K562 (cell line): ENCODE measurements at regions not wholly inside any gene's neighbourhood (a gene's known extent, or its start where the extent isn't known, plus 50 kb on each side); places are given as distances from the start of the nearest gene placed in this dataset.

ENCODE experiments used
- ATAC-seq: fragments of 200-7000 bp; cut with Tn5 transposase; 3 replicates; pipeline ENCODE4 v1.9.1; 2020; ENCODE audit warnings: moderate library complexity
- BruUV-seq: library from RNA; stranded (reverse); fragments of 400-500 nt; replicated peaks from 2 replicates; lab custom pipeline; 2021; lab: Mats Ljungman, UMichigan
- CTCF ChIA-PET: fragments of 300-600 bp; formaldehyde crosslinking; extraction: SDS; loops from one replicate; lab custom pipeline; 2021; ENCODE audit warnings: low intra/inter-chr PET ratio; lab: Yijun Ruan, JAX
- POLR2A ChIA-PET: fragments of 300-600, 350-650 bp; sonication (Branson Sonifier 250); formaldehyde crosslinking; extraction: SDS; loops from one replicate; lab custom pipeline; 2021; ENCODE audit warnings: antibody characterized with exemption, inconsistent platforms; lab: Yijun Ruan, JAX
- DNase-seq, 4 experiments: peaks; one replicate each; pipeline versions ENCODE4 v3.0.0 to v3.0.0-alpha.2; 2011 to 2018; ENCODE audit warnings: low spot score in 3 of 4, mixed read lengths in 3 of 4; ENCODE audit errors: extremely low read depth in 1 of 4
- FAIRE-seq: peaks from 2 replicates; lab custom pipeline; 2011; peaks lifted over from hg19 to GRCh38; lab: Jason Lieb, UNC
- H2AFZ ChIP-seq: 2 replicates; pipeline ENCODE4 v1.6.0; 2011; ENCODE audit warnings: low read depth, low read length, control low read depth, inconsistent platforms
- H3K27ac ChIP-seq: fragments of 200-600 bp; 3 replicates; pipeline ENCODE4 v1.8.0; 2011; ENCODE audit warnings: low read depth, mild to moderate bottlenecking, control low read depth, inconsistent platforms, low read length, moderate library complexity, mixed read lengths; ENCODE audit errors: extremely low read depth
- H3K27me3 ChIP-seq, 2 experiments: fragments of 300-600 bp in 1 of 2; 2 replicates in 1 of 2; 3 replicates in 1 of 2; pipeline versions ENCODE4 v1.6.0 to v1.8.0; 2011; ENCODE audit warnings: inconsistent platforms in 2 of 2, low read length in 2 of 2, mild to moderate bottlenecking in 1 of 2, mixed read lengths in 1 of 2, moderate library complexity in 1 of 2; ENCODE audit not compliant: control insufficient read depth in 2 of 2, insufficient read depth in 2 of 2
- H3K36me3 ChIP-seq: fragments of 300-600 bp; 3 replicates; pipeline ENCODE4 v1.8.0; 2011; ENCODE audit warnings: mild to moderate bottlenecking, low read length, inconsistent platforms; ENCODE audit not compliant: control insufficient read depth, insufficient read depth
- H3K4me1 ChIP-seq, 2 experiments: fragments of 200-600 bp in 1 of 2; replicated peaks in 1 of 2; 2 replicates in 1 of 2; 3 replicates in 1 of 2; pipeline versions ENCODE4 v1.5.1 to v1.8.0; 2011; ENCODE audit warnings: inconsistent platforms in 2 of 2, low read length in 2 of 2, mild to moderate bottlenecking in 1 of 2, mixed read lengths in 1 of 2, moderate library complexity in 1 of 2; ENCODE audit not compliant: control insufficient read depth in 2 of 2, insufficient read depth in 2 of 2
- H3K4me2 ChIP-seq: 2 replicates; pipeline ENCODE4 v1.6.1; 2011; ENCODE audit warnings: low read length, control low read depth, inconsistent platforms, mixed read lengths; ENCODE audit not compliant: insufficient read depth
- H3K4me3 ChIP-seq: fragments of 200-600 bp; sonication (generic), shearing (Covaris generic); 2 replicates; pipeline ENCODE4 v1.5.1; 2016; ENCODE audit warnings: control low read depth, inconsistent platforms
- H3K79me2 ChIP-seq: fragments of 200-600 bp; 3 replicates; pipeline ENCODE4 v1.8.0; 2011; ENCODE audit warnings: low read length, inconsistent platforms; ENCODE audit not compliant: control insufficient read depth, insufficient read depth
- H3K9ac ChIP-seq, 2 experiments: 2 replicates each; pipeline versions ENCODE4 v1.6.0 to v1.6.1; 2011; ENCODE audit warnings: low read depth in 2 of 2, low read length in 2 of 2, control low read depth in 1 of 2, inconsistent platforms in 1 of 2, mild to moderate bottlenecking in 1 of 2, mixed read lengths in 1 of 2; ENCODE audit not compliant: insufficient read depth in 1 of 2
- H3K9me1 ChIP-seq: one replicate; pipeline ENCODE4 v1.6.0; 2011; ENCODE audit warnings: inconsistent platforms, mild to moderate bottlenecking, low read length, moderate library complexity; ENCODE audit not compliant: control insufficient read depth, insufficient read depth
- H3K9me3 ChIP-seq: replicated peaks from 2 replicates; pipeline ENCODE4 v1.5.1; 2011; ENCODE audit warnings: low read depth, low read length, inconsistent platforms; ENCODE audit not compliant: control insufficient read depth, insufficient read depth
- H4K20me1 ChIP-seq: replicated peaks from 2 replicates; pipeline ENCODE4 v1.6.1; 2011; ENCODE audit warnings: low read length, inconsistent platforms, mixed read lengths; ENCODE audit not compliant: control insufficient read depth, insufficient read depth
- CBFA2T2 ChIP-seq: fragments of 450-650 bp; conservative IDR thresholded peaks from 2 replicates; pipeline ENCODE4 v1.6.1; 2017; ENCODE audit warnings: mild to moderate bottlenecking
- CREBBP ChIP-seq: IDR thresholded peaks from one replicate; pipeline ENCODE4 v1.6.1; 2012; ENCODE audit warnings: low read depth, mild to moderate bottlenecking, control low read depth, inconsistent platforms, low read length
- ESRRB ChIP-seq: fragments of 250-450 bp; sonication (Bioruptor Pico); IDR thresholded peaks from 2 replicates; pipeline ENCODE4 v1.5.0; 2020; ENCODE audit warnings: mild to moderate bottlenecking, moderate library complexity, borderline replicate concordance
- FOXJ2 ChIP-seq: fragments of 200-800 bp; sonication (Bioruptor generic); IDR thresholded peaks from 2 replicates; pipeline ENCODE4 v1.6.1; 2016; ENCODE audit warnings: missing genetic modification characterization, missing compliant biosample characterization
- GTF2F1 ChIP-seq: IDR thresholded peaks from 2 replicates; pipeline ENCODE4 v1.6.1; 2011; ENCODE audit warnings: low read depth, low read length, improper control_type of control experiment
- HDAC2 ChIP-seq: fragments of 450-650 bp; IDR thresholded peaks from 2 replicates; pipeline ENCODE4 v1.6.1; 2016; ENCODE audit warnings: mild to moderate bottlenecking
- HDGF ChIP-seq: fragments of 450-650 bp; IDR thresholded peaks from 2 replicates; pipeline ENCODE4 v1.6.1; 2016
- JUNB ChIP-seq: fragments of 450-650 bp; formaldehyde crosslinking; conservative IDR thresholded peaks from 2 replicates; pipeline ENCODE4 v1.4.0; 2020; ENCODE audit warnings: mild to moderate bottlenecking
- NFE2L1 ChIP-seq: fragments of 450-650 bp; IDR thresholded peaks from 2 replicates; pipeline ENCODE4 v1.6.1; 2016; ENCODE audit warnings: missing genetic modification characterization, low read depth, mild to moderate bottlenecking, missing compliant biosample characterization, moderate library complexity, borderline replicate concordance
- PTRF ChIP-seq: fragments of 450-650 bp; IDR thresholded peaks from 2 replicates; pipeline ENCODE4 v1.6.1; 2016; ENCODE audit warnings: mild to moderate bottlenecking, missing genetic modification characterization, missing compliant biosample characterization
- SMARCE1 ChIP-seq: fragments of 450-650 bp; IDR thresholded peaks from 2 replicates; pipeline ENCODE4 v1.7.1; 2016; ENCODE audit warnings: mild to moderate bottlenecking
- STAT5B ChIP-seq: fragments of 250-450 bp; sonication (Bioruptor Pico); IDR thresholded peaks from 2 replicates; pipeline ENCODE4 v1.8.0; 2021; ENCODE audit warnings: mild to moderate bottlenecking, inconsistent platforms
- XRCC4 ChIP-seq: IDR thresholded peaks from one replicate; pipeline ENCODE4 v1.6.1; 2011; ENCODE audit not compliant: insufficient read depth, insufficient read length; ENCODE audit errors: extremely low read depth
- ZNF23 ChIP-seq: fragments of 250-450 bp; sonication (Bioruptor Pico); IDR thresholded peaks from 2 replicates; pipeline ENCODE4 v1.4.0; 2020; ENCODE audit warnings: mild to moderate bottlenecking
- ZNF696 ChIP-seq: fragments of 250-450 bp; sonication (Bioruptor Pico); conservative IDR thresholded peaks from 2 replicates; pipeline ENCODE4 v1.4.0; 2020; ENCODE audit warnings: mild to moderate bottlenecking, moderate library complexity
- WGBS: fragments of 100-300 bp; shearing (Covaris generic); methylation state at CpG from one replicate; pipeline ENCODE4 v1.1.6; 2016; ENCODE audit warnings: low coverage, mixed read lengths; ENCODE audit not compliant: insufficient coverage; ENCODE audit errors: missing lambda C conversion rate; 5-methylcytosine and 5-hydroxymethylcytosine counted together
- in situ Hi-C: fragments of 300-500 bp; cut with MboI; formaldehyde crosslinking; loops from 4 replicates; pipeline ENCODE4 v1.15.0; 2018; ENCODE audit warnings: inconsistent platforms, mixed read lengths
- intact Hi-C: fragments of 100-400 bp; cut with micrococcal nuclease; formaldehyde crosslinking; loops from 2 replicates; pipeline ENCODE4 v1.14.2; 2022
- TF ChIP-seq, protein P1 (sequence below), 2 experiments: fragments of 150-350 bp in 1 of 2; IDR thresholded peaks; 2 replicates each; pipeline ENCODE4 v1.6.1; 2012 to 2016; ENCODE audit warnings: low read depth in 2 of 2, low read length in 2 of 2, mild to moderate bottlenecking in 1 of 2, moderate library complexity in 1 of 2
- TF ChIP-seq, protein P2 (sequence below): fragments of 450-650 bp; formaldehyde crosslinking; IDR thresholded peaks from 2 replicates; pipeline ENCODE4 v1.4.0; 2022; ENCODE audit warnings: mild to moderate bottlenecking, moderate library complexity
- TF ChIP-seq, protein P3 (sequence below): fragments of 250-450 bp; sonication (Bioruptor Pico); IDR thresholded peaks from 2 replicates; pipeline ENCODE4 v1.5.0; 2021; ENCODE audit warnings: mild to moderate bottlenecking, borderline replicate concordance

DNA sequence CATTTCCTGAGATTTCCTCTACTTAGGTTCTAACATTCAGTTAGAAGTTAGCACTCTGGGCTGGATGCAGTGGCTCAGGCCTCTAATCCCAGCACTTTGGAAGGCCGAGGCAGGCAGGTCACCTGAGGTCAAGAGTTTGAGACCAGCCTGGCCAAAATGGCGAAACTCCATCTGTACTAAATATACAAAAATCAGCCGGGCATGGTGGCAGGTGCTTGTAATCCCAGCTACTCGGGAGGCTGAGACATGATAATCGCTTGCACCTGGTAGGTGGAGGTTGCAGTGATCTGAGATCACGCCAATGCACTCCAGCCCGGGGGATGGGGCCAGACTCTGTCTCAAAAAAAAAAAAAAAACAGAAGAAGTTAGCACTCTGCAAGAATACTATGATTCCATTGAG lies 1430.9 kb downstream of the CDH11 start (continued):
- TF ChIP-seq SMARCE1 (no peak), CBFA2T2 (no peak), NFE2L1 (tag) (no peak), XRCC4 (no peak), ZNF23 (no peak), FOXJ2 (tag) (no peak)
- TF ChIP-seq, protein P1, sequence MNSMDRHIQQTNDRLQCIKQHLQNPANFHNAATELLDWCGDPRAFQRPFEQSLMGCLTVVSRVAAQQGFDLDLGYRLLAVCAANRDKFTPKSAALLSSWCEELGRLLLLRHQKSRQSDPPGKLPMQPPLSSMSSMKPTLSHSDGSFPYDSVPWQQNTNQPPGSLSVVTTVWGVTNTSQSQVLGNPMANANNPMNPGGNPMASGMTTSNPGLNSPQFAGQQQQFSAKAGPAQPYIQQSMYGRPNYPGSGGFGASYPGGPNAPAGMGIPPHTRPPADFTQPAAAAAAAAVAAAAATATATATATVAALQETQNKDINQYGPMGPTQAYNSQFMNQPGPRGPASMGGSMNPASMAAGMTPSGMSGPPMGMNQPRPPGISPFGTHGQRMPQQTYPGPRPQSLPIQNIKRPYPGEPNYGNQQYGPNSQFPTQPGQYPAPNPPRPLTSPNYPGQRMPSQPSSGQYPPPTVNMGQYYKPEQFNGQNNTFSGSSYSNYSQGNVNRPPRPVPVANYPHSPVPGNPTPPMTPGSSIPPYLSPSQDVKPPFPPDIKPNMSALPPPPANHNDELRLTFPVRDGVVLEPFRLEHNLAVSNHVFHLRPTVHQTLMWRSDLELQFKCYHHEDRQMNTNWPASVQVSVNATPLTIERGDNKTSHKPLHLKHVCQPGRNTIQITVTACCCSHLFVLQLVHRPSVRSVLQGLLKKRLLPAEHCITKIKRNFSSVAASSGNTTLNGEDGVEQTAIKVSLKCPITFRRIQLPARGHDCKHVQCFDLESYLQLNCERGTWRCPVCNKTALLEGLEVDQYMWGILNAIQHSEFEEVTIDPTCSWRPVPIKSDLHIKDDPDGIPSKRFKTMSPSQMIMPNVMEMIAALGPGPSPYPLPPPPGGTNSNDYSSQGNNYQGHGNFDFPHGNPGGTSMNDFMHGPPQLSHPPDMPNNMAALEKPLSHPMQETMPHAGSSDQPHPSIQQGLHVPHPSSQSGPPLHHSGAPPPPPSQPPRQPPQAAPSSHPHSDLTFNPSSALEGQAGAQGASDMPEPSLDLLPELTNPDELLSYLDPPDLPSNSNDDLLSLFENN (IDR thresholded peaks at IDR 0.05; ENCODE audit: low read depth in 2 of 2, low read length in 2 of 2), result no peak

DNA sequence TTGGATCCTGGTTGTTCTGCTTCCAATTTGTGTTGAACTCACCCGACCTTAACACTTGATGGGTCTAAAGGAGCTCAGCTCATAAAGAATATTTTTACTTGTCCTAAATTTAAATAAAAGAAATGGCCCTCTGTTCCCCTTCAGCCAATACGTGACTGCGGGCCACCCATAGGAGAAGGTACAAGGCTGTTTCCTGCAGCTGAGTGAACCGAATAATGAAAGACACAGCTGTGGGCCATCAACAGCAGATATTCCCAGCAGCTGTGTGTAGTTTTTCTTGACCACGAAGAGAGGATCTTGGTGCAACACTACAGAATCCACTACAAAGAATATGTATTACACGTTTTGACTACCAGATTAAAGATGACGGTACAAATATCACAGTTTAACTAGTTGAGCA lies 1431.6 kb downstream of the CDH11 start:
- H3K9me1 ChIP-seq, result no peaks in the 10 kb centered on the region
- no peak overlapping the region for H3K9ac ChIP-seq
- FAIRE-seq, result no peak
- 1% methylated on average over 7 of the region's 7 CpGs for WGBS
- DNase-seq, result no peak
- no peaks in the 10 kb centered on the region for H4K20me1 ChIP-seq
- no peak overlapping the region for H2AFZ ChIP-seq
- H3K79me2 ChIP-seq, result no peaks in the 10 kb centered on the region
- no peaks in the 10 kb centered on the region for H3K9me3 ChIP-seq
- ATAC-seq, result no peak
- H3K27ac ChIP-seq, result no peak overlapping the region
- H3K27me3 ChIP-seq, result no peaks in the 10 kb centered on the region
- H3K4me1 ChIP-seq, result no peaks in the 10 kb centered on the region
- no TSS peak for BruUV-seq
- no peak overlapping the region for H3K4me3 ChIP-seq
- CTCF ChIA-PET, result no interaction called here
- intact Hi-C loops (no loop called here), in situ Hi-C loops (no loop called here)
- no peak overlapping the region for H3K4me2 ChIP-seq
- no peaks in the 10 kb centered on the region for H3K36me3 ChIP-seq
- POLR2A ChIA-PET, result no interaction called here
- TF ChIP-seq ESRRB (no peak), GTF2F1 (no peak), PTRF (tag) (no peak), HDAC2 (no peak), ZNF696 (CRISPR knock-in tag) (no peak), HDGF (no peak), CREBBP (no peak), STAT5B (CRISPR knock-in tag) (no peak), JUNB (no peak)
- TF ChIP-seq, protein P2, sequence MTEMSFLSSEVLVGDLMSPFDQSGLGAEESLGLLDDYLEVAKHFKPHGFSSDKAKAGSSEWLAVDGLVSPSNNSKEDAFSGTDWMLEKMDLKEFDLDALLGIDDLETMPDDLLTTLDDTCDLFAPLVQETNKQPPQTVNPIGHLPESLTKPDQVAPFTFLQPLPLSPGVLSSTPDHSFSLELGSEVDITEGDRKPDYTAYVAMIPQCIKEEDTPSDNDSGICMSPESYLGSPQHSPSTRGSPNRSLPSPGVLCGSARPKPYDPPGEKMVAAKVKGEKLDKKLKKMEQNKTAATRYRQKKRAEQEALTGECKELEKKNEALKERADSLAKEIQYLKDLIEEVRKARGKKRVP (CRISPR knock-in tag), result no peak
- TF ChIP-seq, protein P3, sequence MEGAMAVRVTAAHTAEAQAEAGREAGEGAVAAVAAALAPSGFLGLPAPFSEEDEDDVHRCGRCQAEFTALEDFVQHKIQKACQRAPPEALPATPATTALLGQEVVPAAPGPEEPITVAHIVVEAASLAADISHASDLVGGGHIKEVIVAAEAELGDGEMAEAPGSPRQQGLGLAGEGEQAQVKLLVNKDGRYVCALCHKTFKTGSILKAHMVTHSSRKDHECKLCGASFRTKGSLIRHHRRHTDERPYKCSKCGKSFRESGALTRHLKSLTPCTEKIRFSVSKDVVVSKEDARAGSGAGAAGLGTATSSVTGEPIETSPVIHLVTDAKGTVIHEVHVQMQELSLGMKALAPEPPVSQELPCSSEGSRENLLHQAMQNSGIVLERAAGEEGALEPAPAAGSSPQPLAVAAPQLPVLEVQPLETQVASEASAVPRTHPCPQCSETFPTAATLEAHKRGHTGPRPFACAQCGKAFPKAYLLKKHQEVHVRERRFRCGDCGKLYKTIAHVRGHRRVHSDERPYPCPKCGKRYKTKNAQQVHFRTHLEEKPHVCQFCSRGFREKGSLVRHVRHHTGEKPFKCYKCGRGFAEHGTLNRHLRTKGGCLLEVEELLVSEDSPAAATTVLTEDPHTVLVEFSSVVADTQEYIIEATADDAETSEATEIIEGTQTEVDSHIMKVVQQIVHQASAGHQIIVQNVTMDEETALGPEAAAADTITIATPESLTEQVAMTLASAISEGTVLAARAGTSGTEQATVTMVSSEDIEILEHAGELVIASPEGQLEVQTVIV (CRISPR knock-in tag), result no peak
